NCI-H345 (cell line): ENCODE measurements at regions not wholly inside any gene's neighbourhood (a gene's known extent, or its start where the extent isn't known, plus 50 kb on each side); places are given as distances from the start of the nearest gene placed in this dataset.

Experiments
- DNase-seq: peaks from one replicate; lab custom pipeline; 2025; lab: John Stamatoyannopoulos, UW

GRCh38 chr3:120544361-120544760 is 51.8 kb upstream of the NDUFB4 start:
- no peak for DNase-seq

GRCh38 chr3:120536642-120537041 is 59.5 kb upstream of the NDUFB4 start:
- DNase-seq = no peak

- DNase-seq = no peak
These were observed 63.2 kb upstream of the NDUFB4 start for GRCh38 chr3:120532969-120533368.

- no peak for DNase-seq
These were observed 68.0 kb upstream of the NDUFB4 start for GRCh38 chr3:120528163-120528562.

- DNase-seq = peak; percentile 22
These were observed 69.9 kb upstream of the NDUFB4 start for GRCh38 chr3:120526011-120526870.

- DNase-seq = no peak
These were observed 71.8 kb upstream of the NDUFB4 start for GRCh38 chr3:120524171-120524923.

GRCh38 chr3:120516136-120516535 is 65.3 kb upstream of the FSTL1 start:
- no peak for DNase-seq

GRCh38 chr3:120512655-120513054 is 61.9 kb upstream of the FSTL1 start:
- no peak for DNase-seq

GRCh38 chr3:120506828-120507774 is 56.3 kb upstream of the FSTL1 start:
- DNase-seq = no peak

- no peak for DNase-seq
These were observed 55.5 kb upstream of the FSTL1 start for GRCh38 chr3:120506076-120506827.

- no peak for DNase-seq
These were observed 53.2 kb upstream of the FSTL1 start for GRCh38 chr3:120503727-120504616.

GRCh38 chr3:120502116-120502515 is 51.3 kb upstream of the FSTL1 start:
- no peak for DNase-seq
